Fibroblast of the aortic adventitia (primary cell): ENCODE measurements at regions not wholly inside any gene's neighbourhood (a gene's known extent, or its start where the extent isn't known, plus 50 kb on each side); places are given as distances from the start of the nearest gene placed in this dataset.

Experiments used
- DNase-seq: peaks from one replicate; pipeline ENCODE4 v3.0.0-alpha.2; 2010; ENCODE audit warnings: low read depth
- H3K4me3 ChIP-seq: 2 replicates; pipeline ENCODE4 v1.5.1; 2011; ENCODE audit warnings: low read depth, mild to moderate bottlenecking, control low read depth, low read length, moderate library complexity
- CTCF ChIP-seq: IDR thresholded peaks from 2 replicates; pipeline ENCODE4 v1.5.1; 2011; ENCODE audit warnings: mild to moderate bottlenecking, low read length, control low read depth, inconsistent platforms; ENCODE audit not compliant: insufficient read depth

GRCh38 chr6:66861007-66861541, 1154.0 kb upstream of the EYS start:
- H3K4me3 ChIP-seq, result no peak overlapping the region
- no peak for TF ChIP-seq CTCF
- no peak for DNase-seq

- no peak for TF ChIP-seq CTCF
- no peak overlapping the region for H3K4me3 ChIP-seq
- DNase-seq, result no peak
Measured at GRCh38 chr6:66860328-66860727, 1153.3 kb upstream of the EYS start.

- no peak overlapping the region for H3K4me3 ChIP-seq
- TF ChIP-seq CTCF, result no peak
- no peak for DNase-seq
Measured at GRCh38 chr6:66858196-66858595, 1151.2 kb upstream of the EYS start.

GRCh38 chr6:66854014-66854413, 1147.0 kb upstream of the EYS start:
- no peak for TF ChIP-seq CTCF
- DNase-seq, result no peak
- H3K4me3 ChIP-seq, result no peak overlapping the region

- TF ChIP-seq CTCF, result no peak
- no peak overlapping the region for H3K4me3 ChIP-seq
- DNase-seq, result no peak
Measured at GRCh38 chr6:66851930-66852329, 1144.9 kb upstream of the EYS start.

GRCh38 chr6:66849843-66850242, 1142.8 kb upstream of the EYS start:
- no peak overlapping the region for H3K4me3 ChIP-seq
- no peak for DNase-seq
- no peak for TF ChIP-seq CTCF

- DNase-seq, result no peak
- no peak for TF ChIP-seq CTCF
Measured at GRCh38 chr6:66848244-66848953, 1141.4 kb upstream of the EYS start.

More at GRCh38 chr6:66848244-66848953, 1141.4 kb upstream of the EYS start:
- no peak overlapping the region for H3K4me3 ChIP-seq
